T47D (cell line): ENCODE measurements at regions not wholly inside any gene's neighbourhood (a gene's known extent, or its start where the extent isn't known, plus 50 kb on each side); places are given as distances from the start of the nearest gene placed in this dataset.
"Not testable (repeated sequence)": the region's sequence is repeated elsewhere in the genome, so short reads cannot be mapped to it uniquely, and the experiment has no call there.

Experiments
- DNase-seq, 2 experiments: peaks; one replicate each; pipeline versions ENCODE4 v3.0.0 to v3.0.0-alpha.2; 2011 to 2012; ENCODE audit warnings: low read depth in 1 of 2, low spot score in 1 of 2
- JUND ChIP-seq: IDR thresholded peaks from 2 replicates; pipeline ENCODE4 v1.6.1; 2012; ENCODE audit warnings: low read depth
- in situ Hi-C: cut with HindIII; loops from 2 replicates; pipeline ENCODE4 v1.10.0; 2016; ENCODE audit warnings: low sequenced_read_pairs, low pct_unique_long_range_greater_than_20kb

- no peak for TF ChIP-seq JUND
- DNase-seq = no peak
- in situ Hi-C loops = no loop called here
Observed at GRCh38 chr4:66376396-66376795, 706.1 kb upstream of the EPHA5 start.

DNA sequence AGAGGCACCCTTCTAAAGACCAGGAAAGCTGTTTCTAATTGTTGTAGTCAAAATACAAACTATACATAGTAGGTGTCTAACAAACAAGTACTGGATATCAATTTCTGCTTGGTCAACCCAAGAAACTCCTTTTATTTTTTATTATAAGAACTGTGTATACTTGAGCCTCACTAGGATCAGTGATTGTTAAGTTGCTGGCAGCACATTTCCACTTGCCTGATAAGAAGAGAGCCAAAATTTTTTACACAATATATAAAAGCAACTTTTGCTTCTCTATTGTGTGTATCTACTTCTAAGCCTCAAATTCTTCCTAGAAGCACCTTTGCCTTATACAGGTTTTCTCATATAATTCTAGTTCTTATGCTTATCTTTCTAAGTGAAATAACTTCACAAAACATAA, 703.0 kb upstream of the EPHA5 start:
- in situ Hi-C loops = no loop called here
- no peak for TF ChIP-seq JUND
- DNase-seq = no peak

DNA sequence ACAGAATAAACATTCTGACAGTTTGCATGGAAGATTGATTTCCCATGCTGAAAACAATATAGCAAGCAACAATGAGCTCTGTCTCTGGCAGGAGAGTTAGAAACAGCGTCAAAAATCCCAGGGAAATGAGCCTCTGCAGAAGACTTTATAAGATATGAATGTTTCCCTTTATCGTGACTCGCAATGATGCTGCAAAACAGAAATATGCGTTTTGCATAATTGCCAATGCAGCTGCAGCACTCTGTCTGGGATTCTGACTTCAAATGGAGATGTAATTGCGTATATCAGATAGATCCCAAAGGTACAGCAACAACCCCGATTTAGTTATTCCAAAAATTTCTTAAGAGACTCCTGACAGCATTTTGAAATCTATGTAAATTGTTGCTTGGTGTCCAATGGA, 702.4 kb upstream of the EPHA5 start:
- in situ Hi-C loops = no loop called here
- TF ChIP-seq JUND = no peak
- no peak for DNase-seq

DNA sequence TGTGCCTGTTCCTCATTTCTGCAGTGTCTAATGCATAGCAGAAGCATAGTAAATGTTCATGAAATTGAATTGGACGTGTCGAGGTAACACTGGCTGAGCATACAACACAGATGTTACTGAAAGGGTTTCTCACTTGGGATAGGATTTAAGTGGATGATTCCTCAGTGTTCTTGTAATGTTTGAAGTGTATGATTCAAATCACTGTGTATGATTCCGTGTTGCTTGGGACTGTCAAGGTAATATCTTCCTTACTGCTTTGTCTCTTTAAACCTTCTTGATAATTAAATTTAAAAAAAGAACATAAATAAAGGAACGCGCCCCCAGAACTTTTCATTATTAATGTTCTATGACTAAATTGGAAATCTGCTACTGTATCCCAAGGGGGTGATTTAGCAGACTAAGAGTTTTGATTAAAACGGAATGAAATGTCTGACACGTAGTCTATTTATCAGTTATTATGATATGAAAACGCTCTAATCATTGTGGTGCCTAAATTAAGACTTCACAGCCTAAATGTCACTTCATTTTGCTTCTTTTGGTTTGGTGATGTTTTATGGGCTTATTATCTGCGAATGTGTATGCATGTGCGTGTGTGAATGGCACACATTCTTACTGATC, 696.9 kb upstream of the EPHA5 start:
- no peak for TF ChIP-seq JUND
- in situ Hi-C loops = no loop called here
- no peak for DNase-seq

GRCh38 chr4:66360395-66360794, 690.1 kb upstream of the EPHA5 start:
- DNase-seq, in situ Hi-C loops: not testable (repeated sequence)

GRCh38 chr4:66357316-66357715, 687.0 kb upstream of the EPHA5 start:
- DNase-seq = peak in 1 of 2 experiments; percentile 5
- in situ Hi-C loops = no loop called here
- no peak for TF ChIP-seq JUND

DNA sequence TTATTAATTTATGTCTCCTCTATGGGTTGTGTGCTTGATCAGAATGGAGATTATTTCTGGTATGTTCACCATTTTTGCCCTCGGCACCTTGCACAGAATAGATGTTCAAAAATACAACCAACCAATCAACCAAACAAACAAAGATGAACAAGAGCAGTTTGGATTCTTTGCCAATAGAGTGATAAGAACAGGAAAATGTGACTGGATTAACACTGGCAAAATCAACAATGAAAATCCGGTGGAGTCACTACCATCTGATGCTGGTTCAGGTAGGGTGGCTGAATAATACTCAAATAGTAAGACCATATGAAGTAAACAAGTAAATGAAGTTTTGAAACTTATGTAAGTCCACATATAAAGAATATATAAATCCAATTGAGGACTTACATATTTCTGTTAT, 685.0 kb upstream of the EPHA5 start:
- peak in 1 of 2 experiments; percentile 40 for DNase-seq
- in situ Hi-C loops = no loop called here
- no peak for TF ChIP-seq JUND

- no peak for DNase-seq
- no peak for TF ChIP-seq JUND
- in situ Hi-C loops = no loop called here
Observed at GRCh38 chr4:66351761-66352160, 681.5 kb upstream of the EPHA5 start.

DNA sequence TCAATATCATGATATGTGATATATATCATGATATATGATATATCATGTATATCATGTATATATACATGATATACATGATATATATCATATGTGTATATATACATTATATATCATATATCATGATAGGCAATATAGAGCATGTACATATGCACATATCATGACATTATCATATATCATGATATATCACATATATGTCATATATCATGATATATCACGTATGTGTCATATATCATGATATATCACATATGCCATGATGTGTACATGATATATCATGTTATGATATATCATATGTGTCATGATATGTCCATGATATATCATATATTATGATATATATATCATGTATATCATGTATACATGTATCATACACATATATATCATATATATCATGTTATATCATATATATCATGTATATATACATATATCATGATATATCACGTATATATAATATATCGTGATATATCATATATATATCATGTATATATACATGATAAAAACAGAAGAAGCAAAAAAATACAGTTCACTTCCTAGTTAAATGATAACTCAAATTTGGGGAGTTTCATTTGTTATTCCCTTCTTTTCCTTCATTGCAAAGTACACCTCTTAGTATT, 670.1 kb upstream of the EPHA5 start:
- DNase-seq = no peak
- TF ChIP-seq JUND = no peak
- in situ Hi-C loops = no loop called here

GRCh38 chr4:66339007-66339406, 668.7 kb upstream of the EPHA5 start:
- DNase-seq = no peak
- no peak for TF ChIP-seq JUND
- in situ Hi-C loops = no loop called here

DNA sequence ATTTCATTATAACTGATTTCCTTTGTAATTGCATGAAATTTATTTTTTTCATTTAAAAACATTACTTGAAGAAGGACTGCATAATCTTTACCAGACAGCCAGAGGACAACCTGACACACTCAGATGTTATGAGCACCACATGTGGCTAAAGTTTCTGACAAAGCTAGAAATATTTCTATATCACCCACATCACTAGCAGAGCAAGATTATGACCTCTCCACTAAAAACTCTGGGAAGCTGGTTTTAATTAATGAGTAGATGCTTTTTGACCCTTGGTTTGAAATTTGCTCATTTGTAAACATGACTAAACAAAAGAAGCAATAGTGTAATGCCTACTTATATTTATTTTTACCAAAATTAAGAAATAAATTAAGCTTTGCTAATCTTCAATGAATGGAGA, 661.5 kb upstream of the EPHA5 start:
- in situ Hi-C loops = no loop called here

GRCh38 chr4:66330125-66330524, 659.8 kb upstream of the EPHA5 start:
- no peak for DNase-seq
- TF ChIP-seq JUND = no peak
- in situ Hi-C loops = no loop called here

More for the DNA sequence above, 661.5 kb upstream of the EPHA5 start:
- TF ChIP-seq JUND = no peak
- no peak for DNase-seq

- no peak for DNase-seq
- in situ Hi-C loops = no loop called here
Observed at GRCh38 chr4:66328803-66329574, 658.7 kb upstream of the EPHA5 start.

More at GRCh38 chr4:66328803-66329574, 658.7 kb upstream of the EPHA5 start:
- TF ChIP-seq JUND = no peak
